HG03439 (cell line): ENCODE measurements at regions not wholly inside any gene's neighbourhood (a gene's known extent, or its start where the extent isn't known, plus 50 kb on each side); places are given as distances from the start of the nearest gene placed in this dataset.

Experiments
- ATAC-seq: cut with Tn5 transposase; IDR thresholded peaks from one replicate; pipeline ENCODE4 v1.9.1; 2021; ENCODE audit warnings: mild to moderate bottlenecking, moderate library complexity; ENCODE audit not compliant: unreplicated experiment

DNA sequence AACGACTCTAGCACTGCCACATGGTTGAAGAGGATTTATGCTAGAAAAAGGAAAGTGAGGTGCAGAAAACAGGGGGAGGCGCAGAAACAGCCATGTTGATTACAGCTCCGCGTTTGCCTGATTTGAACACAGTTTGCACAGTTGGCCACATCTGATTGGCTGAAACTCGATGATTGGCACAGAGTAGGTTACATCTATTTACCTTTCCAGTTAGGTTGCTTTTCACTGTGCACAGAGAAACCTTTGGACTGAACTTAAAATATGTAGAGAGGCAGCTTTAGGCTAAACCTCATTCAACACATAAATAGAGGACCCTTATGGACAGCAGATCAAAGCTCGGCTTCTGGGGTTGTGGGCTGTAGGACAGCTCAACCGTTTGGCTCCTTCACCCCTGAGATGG, 153.7 kb upstream of the APCDD1 start:
- ATAC-seq: no peak

DNA sequence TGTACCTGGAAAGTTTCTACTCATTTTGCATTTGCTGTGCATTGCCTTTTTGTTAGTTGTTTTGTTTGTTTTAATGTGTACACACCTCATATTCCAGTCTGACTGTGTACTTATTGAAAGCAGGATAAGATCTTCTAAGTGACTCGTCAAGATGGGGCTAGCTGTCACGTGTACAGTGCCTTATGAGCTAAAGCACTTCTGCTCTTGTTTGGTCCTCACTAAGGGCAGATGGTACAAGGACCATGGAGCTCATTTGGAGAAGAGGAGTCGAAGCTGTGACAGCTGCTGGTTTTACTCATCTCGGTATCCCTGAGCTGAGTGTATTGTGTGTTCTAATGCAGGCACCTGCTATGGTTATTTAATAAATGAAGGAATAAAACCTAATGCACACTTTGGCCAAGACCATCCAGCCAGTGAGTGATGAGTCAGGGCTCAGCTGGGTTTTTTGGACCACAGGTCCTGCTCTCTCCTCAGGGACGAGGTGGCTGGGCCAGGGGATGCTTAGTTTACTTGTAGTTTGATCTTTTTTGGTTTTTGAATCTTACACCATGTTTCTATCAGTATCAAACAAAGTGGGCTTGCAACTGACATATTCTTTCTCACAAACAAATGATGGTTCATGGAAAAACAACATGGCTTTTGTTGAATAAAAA, 152.5 kb upstream of the APCDD1 start:
- no peak for ATAC-seq

DNA sequence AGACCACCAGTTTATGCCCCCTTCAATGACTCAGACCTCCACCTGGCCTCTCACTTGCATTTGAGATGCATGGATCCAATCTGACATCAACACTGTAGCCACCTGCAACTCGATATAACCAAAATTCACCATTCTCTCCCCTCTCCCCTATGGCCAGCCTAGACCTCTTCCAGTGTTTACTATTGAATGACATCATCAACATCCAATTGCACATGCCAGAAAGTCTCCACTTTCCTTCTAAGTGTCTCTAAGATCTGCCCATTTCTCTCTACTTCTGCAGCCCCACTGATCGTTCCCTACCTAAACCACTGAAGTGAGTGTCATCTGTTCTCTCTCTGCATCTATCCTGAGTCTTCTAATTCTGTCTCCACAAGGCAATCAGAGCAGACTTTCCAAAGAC, 151.3 kb upstream of the APCDD1 start:
- ATAC-seq: no peak

DNA sequence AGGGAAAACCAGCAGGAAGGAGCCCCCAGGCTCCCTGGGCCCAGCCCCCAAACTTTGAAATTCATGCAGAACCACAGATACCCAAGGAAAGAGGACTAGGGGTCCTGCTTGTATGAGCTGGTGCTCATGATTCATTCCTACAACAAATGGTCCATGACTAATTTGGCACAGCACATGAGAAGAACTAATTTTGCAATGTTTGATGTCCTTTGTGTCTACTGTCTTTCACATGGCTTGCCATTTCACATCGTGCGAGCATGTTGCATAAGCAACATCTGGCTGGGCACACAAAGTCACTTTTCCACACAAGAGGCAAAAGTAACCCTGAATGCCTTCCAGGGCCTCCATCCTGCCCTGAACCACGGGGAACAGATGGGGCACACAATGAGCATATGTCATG, 149.6 kb upstream of the APCDD1 start:
- no peak for ATAC-seq

DNA sequence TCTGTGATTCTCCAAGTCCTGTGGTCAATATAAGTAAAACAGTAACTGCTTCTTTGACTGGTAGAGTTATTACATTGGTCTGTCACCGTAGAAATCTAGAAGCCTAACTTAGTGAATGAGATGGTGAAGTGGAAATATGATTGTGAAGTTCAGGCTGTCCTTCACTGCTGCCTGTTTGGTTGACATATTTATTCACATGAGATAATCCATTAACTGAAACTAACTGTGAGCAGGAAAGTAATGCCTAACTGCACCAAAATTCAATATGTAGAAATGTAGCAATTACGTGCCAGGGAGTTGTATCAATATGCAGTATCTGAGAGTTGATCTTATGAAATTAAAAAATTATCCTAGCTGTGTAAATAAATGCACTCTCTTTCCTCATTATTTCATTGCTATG, 147.7 kb upstream of the APCDD1 start:
- no peak for ATAC-seq

DNA sequence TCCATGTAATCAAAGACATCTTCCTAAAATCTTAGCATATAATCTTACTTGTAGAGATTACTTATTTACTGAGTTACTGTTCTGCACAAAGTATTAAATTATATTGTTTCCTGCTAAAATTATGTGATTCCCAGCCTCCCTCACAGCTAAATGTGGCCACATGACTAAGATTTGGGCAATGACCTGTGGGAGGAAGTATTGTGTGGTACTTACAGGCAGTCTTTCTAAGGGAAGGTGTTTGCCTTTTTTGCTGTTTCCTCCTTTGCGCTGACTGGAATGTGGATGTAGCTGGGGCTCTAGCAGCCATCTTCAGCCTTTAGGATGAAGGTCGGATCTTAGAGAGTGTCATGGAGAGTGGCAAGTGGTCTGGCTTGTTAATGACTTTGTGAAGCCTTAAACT, 146.3 kb upstream of the APCDD1 start:
- no peak for ATAC-seq

DNA sequence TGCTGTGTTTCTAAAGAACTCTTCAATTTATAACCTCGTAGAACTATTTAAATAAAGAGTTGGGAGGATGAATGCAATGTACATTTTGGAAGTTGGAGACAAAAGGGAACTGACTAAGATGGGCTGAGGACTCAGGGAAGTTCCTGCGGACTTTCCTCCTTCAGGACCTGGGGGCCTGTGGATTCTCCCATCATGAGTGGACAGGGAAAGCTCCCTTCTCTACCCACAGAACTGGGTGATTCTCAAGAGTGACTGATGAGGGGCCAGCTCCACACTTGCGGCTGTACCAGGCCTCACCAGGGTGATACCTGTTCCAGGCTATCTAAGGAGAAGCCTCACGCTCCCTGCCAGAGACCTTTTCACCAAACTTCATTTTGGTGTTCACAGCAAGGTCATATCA, 143.8 kb upstream of the APCDD1 start:
- no peak for ATAC-seq

DNA sequence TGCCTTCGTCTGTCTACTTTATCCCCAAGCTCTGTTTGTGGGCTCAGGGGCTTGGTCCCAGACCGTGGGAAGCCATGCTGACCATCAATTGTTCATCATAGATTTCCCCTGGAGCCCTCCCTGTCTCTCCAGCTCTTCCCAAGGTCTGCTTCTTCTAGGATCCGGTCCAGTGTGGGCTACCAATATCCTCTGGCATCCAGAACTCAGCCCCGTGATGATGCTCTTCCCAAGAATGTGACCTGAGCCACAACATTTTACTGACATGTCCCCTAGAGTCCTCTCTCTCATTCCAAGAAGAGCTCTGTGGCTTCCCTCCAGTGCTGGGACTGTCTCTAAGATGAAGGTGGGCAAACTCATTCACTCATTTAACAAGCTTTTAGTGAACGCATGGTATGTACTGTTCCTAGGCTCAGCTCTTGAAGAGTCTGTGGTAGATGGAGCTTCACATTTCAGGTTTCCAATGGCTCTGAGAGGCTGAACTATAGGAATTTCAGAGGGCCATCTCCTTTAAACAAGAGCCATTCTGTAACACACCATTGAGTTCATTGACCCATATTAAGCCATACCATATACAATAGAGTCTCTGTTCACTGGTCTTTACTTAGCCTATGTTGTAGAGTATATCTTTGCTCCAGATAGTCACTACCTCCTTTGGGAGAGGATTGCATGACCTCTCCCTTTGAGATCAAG, 142.0 kb upstream of the APCDD1 start:
- no peak for ATAC-seq

DNA sequence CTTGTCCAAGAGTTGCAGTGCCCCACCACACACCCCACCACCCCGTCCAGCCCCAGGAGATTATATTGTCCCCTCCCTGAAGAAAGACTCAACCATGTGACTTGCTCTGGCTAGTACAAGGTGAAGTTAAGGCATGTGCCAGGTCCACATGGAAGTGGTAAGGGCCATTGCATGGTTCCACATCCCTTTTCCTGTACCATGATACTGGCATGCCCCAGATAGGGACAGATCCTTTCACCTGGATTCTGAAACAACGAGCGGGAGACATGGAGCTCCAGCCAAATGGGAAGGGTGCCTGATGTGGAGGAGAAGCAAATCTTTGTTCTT, 141.5 kb upstream of the APCDD1 start:
- ATAC-seq: no peak

DNA sequence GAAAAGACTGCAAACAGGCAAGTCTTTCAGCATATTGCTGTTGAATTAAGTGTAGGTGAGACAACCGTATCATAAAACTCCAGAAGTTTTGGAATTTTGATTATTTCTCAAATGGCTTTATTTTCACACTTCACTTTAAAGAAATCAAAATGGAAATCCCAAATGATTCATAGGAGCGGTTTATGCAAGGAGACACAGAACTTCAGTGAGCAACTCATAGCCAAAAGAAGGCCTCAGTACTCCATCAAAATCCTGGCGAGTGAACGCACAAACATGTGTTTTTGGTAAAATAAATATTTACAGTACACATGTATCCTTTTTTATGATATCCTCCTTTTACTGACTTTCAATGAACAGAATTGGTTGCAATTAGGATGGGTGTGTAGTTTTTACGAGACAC, 140.4 kb upstream of the APCDD1 start:
- ATAC-seq: no peak

DNA sequence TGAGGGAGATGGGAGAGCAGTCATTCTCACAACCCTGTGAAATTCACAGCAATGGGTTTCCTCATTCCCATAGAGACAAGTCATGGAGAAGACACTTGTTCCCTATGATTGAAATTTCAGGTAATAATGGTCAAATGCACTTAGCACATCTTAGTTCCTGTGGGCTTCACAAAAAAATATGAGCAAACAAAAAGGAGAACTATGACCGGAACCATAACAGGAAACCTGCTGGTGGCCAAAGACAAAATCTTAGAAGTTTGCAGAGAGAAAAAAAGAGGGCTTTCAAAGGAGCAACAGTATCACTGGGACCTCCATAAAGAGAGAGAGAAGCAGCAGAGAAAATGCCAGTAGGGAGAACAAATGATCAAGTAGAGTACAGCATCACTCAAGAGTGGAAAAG, 138.9 kb upstream of the APCDD1 start:
- ATAC-seq: no peak

DNA sequence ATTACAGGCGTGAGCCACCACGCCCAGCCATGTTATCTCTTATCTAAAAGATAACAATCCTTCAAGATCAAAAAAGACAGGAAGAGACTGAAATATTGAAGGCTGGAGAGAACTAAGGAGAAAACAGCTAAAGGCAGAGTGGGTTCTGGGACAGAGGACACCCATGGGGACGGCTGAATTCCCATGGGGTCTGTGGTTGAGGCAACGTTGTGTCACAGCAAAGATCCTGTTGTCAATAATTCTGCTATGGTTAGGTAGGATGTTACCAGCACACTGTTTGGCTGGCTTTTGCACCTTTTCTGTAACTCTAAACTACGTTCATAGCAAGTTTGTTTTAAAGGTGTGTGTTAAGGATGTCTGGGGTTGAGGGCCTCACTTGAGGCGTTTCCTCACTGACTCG, 137.7 kb upstream of the APCDD1 start:
- ATAC-seq: no peak

DNA sequence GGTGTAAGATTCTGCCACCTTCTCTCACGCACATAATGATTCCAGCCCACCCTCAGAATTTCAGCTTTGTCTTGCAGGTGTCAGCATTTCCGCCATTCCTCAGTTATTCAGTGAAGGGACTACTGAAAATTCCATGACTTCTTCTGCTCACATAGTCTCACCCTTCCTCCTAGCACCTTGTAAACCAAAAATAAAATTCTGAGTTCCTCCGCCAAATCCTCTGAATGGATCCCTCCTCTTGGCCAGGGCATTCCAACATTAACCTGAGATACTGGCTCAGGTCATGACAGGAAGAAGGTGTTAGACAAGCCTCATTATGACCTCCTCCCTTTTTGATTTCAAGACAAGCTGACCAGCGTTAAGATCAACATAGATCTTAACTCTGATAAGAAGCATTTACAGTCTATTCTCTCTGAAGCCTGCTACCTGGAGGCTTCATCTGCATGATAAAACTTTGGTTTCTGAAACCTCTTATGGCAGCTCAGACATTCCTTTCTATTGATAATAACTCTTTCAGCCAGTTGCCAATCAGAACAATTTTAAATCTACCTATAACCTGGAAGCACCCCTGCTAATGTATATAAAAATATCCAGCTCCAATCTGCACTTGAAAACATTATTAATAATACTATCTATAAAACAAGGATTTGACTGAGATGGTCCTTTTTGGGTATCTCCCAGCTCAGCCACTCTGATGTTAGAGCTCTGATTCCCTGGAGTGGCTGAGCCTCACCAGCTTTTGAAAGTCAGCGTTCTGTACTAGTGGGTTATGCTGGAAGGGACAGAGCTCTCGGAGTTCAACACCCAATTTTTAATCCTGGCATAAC, 136.4 kb upstream of the APCDD1 start:
- ATAC-seq: no peak

DNA sequence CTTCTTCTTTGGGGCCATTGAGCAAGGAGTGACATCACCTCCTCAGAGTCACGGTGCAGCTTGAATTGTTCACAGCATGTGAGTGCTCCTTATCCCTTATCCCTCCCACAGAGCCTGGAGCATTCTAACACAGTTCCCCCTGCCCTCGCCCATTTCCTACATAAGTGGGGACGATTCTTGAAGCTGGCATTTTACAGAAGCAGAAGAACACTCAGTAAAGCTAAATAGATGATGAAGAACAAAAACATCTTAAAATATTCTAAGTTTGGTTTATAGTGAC, 135.8 kb upstream of the APCDD1 start:
- no peak for ATAC-seq

DNA sequence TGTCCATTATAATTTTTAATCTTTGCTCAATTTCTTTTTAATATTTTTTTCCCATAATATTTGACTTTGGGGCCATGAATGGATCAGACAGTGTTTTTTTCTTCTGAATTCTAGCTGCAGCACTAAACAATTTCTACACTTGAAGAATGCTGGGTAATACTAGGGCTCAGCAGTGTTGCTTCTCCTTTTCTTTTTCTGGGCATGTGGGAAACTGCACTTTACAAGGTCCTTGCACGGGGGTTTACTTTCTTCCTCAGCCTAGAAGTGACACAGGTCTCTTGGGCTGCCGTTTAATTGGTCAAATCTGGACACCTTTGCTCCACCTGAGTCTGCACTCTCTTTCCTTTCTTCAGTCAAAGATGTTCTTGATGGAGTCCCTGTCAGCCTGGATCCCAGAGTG, 135.4 kb upstream of the APCDD1 start:
- ATAC-seq: no peak

DNA sequence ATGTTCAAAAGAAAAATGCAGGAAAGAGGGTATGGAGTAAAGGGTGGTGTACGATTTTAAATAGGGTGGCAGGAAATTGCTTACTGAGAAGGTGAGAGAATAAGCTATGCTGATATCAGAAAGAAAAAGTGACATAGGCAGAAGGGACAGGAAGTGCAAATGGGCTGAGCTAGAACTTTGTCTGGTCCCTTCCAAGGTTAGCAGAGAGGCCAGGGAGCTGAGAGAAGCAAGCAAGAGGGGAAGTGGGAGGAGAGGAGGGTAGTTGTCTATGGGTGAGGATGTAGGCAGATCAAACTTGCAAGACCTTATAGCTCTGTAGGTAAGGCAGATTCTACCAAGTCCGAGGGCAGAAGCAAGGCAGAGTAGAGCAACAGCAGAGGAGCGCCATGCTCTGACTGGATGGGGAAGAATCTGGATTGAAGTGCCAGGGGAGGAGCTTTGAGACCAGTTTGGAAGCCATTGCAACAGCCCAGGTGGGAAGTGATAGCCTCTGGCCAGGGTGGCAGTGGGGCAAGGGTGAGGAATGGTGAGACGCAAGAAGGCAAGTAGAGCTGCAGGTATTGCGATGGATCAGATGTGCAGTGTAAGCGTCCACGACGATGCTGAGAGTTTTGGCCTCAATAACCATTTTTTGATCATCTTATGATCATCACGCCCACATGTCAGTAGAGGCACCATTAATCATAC, 134.4 kb upstream of the APCDD1 start:
- ATAC-seq: no peak

DNA sequence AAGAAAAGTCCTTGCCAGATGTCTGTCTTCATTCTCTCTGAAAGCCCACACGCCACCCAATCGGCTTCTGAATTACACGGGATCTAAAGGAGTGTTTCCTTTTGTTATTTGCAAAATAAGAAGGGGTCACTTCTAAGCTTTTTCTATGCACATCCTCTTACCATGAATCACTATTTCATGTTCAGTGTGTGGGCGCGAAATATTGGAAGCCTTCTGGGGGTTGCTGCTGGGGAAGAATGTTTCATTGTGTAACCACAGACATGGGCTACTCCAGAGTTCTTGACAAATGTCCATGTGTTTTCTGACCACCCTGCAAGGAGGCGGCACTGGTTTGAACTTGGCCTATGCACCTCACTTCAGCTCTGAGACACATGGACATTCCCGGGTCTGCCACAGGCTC, 133.6 kb upstream of the APCDD1 start:
- ATAC-seq: no peak

DNA sequence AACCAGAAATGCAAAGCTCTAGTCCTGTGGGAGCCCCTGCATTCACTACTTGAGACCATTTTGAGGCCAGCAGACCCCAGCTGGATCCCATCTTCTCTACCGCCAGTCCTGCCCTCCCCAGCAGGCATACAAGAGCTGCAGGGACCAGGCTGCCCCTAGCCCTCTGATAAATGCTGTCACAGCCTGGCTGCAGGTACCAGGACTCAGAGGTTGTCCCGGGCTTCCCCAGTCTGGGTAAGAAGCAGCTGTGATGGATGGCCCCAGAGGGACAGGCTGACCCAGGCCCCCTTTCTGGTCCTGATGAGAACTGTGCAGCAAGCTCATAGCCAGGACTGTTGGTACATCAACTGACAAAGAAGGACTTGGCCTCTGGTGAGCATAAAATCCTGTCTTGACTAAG, 132.9 kb upstream of the APCDD1 start:
- ATAC-seq: no peak

DNA sequence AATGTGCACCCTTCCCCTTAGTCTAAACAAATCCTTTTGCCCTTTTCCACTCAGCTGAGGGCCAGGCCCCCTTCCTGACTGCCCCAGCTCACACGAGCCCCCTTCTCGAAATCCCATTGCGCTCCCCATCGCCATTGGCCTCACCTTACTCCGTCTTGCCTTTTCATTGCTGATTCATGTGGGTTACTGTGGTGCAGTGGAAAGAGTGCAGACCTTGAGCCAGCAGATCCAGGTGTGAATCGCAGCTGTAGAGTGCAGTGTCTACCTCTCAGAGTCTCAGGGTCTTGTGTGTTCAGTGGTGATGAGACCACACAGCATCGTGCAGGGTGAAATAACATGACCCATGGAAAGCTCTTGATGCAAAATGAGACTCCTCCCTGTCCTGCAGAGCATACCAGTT, 132.4 kb upstream of the APCDD1 start:
- ATAC-seq: no peak

DNA sequence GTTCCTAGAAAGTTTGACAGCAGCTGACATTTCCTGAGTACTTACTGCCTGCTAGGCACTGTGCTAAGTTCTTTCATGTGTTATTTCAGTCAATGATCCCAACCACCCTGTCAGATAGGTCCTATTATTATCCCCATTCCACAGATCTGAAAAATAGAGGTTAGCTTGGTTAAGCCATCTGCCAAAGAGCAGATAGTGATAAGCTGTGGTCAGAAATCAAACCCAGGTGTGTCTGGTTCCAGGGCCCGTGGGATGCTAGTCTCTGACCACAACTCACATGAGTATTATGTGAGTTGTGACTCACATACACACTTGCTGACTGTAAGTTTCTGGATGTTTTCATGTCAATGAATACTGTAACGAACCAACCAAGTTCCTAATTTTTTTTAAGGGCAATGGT, 132.0 kb upstream of the APCDD1 start:
- ATAC-seq: no peak

DNA sequence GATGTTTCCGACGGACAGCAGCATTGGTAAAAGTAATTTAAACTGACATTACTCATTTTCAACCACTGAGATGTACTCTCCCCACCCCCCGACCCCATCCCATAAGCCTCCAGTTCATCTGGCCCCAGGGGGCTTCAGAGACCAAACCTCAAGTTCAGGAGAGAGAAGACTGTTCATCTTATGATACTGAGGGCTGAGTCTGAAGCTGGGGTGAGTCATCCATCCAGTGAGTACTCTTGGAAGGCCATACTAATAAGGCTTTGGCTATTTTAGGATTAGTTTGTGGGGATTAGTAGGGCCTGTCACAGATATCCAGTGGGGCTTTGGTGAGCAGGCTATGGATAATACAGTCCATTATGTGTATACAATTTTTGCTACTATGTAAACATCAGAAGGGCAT, 125.3 kb upstream of the APCDD1 start:
- no peak for ATAC-seq

DNA sequence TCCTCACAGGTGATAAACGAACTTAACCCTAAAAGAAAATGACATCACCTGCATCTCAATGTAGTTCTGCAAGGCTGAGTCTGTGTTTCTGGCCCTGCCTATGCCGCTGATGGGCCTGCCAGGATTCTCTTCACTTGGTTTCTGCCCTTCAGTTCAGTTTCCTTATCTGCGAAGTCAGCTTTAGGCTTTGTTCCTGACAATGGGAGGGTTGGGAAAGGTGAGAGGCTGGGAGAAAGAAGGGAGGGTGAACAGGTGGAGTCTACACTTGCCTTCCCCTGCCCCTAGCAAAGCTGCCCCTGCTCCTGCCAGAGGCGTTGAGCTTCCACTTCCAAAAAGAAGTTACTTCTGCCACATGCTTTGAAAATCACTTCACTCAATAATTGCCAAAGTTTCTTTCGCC, 124.0 kb upstream of the APCDD1 start:
- ATAC-seq: no peak
